DND-41 (cell line): ENCODE measurements at regions not wholly inside any gene's neighbourhood (a gene's known extent, or its start where the extent isn't known, plus 50 kb on each side); places are given as distances from the start of the nearest gene placed in this dataset.

Experiments used
- CTCF ChIP-seq: IDR thresholded peaks from 2 replicates; pipeline ENCODE4 v1.5.1; 2012; ENCODE audit warnings: borderline replicate concordance, low read length, moderate library complexity, mild to moderate bottlenecking; ENCODE audit not compliant: poor library complexity, severe bottlenecking; ENCODE audit errors: extremely low read depth
- EZH2 ChIP-seq: IDR thresholded peaks from 3 replicates; pipeline ENCODE4 v1.6.1; 2012; ENCODE audit warnings: borderline replicate concordance, low read depth, mild to moderate bottlenecking, moderate library complexity, low read length, inconsistent platforms; ENCODE audit not compliant: severe bottlenecking

GRCh38 chrX:118177708-118178107, 61.1 kb upstream of the KLHL13 start:
- TF ChIP-seq CTCF (no peak), EZH2 (no peak)
